ENCODE measurements at regions not wholly inside any gene's neighbourhood (a gene's known extent, or its start where the extent isn't known, plus 50 kb on each side); places are given as distances from the start of the nearest gene placed in this dataset.
"Not testable (repeated sequence)": the region's sequence is repeated elsewhere in the genome, so short reads cannot be mapped to it uniquely, and the experiment has no call there.

DNA sequence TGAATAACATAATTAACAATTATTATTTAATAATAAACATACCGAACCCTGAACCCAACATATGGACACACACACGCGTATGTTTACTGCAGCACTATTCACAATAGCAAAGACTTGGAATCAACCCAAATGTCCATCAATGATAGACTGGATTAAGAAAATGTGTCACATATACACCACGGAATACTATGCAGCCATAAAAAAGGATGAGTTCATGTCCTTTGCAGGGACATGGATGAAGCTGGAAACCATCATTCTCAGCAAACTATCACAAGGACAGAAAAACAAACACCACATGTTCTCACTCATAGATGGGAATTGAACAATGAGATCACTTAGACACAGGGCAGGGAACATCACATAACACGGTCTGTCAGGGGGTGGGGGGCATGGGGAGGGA lies 333.5 kb downstream of the KIF20B start:
- not testable (repeated sequence) for DNase-seq

DNA sequence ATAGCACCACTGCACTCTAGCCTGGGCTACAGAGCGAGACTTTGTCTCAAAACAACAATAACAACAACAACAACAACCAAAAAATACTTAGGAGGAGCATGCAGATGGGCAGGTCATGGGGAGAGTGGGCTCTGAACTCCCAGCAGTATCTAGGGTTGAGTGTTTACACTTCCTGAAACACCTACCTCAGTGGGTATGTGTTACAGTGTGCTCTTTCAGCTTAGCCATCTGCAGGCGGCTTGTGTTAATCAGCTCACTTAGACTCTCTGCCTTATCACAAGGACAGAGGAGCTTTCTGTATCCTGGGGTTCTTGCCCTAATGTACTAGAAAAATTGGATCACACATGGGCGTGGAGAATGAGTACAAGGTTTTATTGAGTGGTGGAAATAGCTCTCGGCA lies 340.2 kb downstream of the KIF20B start:
- no peak for DNase-seq

DNA sequence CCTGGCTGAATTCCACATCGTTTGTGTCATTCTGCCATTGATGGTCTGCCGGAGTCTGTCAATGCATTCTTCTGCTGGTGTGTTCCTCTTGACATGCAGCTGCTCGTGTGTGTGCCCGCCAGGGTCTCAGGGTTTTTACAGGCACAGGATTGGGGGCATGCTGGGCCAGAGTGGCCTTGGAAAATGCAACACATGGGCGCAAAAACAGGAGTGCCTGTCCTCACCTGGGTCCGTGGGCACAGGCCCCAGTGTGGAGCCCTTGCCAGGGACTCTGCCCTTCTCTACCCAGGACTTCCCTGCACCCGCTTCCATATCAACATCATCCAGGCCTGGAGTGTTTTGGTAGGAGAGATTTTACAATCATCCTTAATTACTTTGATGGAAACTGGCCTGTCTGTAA lies 340.7 kb downstream of the KIF20B start:
- no peak for DNase-seq

DNA sequence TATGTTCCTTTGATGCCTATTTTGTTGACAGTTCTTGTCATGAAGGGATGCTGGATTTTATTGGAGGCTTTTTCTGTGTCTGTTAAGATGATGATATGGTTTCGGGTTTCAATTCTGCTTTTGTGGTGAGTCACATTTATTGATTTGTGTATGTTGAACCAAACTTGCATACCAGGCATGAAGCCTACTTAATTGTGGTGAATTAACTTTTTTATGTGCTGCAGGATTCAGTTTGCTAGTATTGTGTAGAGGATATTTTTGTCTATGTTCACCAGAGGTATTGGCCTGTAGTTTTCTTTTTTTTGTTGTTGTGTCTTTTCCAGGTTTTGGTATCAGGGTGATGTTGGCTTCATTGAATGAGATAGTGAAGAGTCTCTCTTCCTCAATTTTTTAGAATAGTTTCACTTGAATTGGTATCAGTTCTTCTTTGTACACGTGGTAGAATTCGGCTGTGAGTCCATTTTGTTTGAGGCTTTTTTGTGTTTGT lies 345.9 kb downstream of the KIF20B start:
- DNase-seq = no peak

DNA sequence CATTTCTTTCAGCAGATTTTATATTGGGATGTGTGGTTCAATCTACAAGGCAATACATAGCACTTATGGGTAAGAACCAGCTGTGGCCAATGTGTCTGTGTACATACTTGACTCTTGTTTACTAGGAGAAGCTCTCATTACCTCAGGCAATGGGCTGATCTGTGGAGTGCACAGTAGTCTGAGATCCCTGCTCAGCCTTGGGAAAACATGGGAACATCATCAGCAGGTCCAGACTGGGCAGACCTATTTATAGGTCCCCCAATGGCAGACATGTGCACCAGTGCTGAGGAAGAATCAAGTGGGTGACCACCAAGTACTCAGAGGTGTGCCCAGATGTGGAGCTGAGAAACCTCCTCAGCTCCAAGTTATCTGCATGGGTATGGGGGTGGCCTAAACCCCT lies 349.7 kb downstream of the KIF20B start:
- DNase-seq = no peak

DNA sequence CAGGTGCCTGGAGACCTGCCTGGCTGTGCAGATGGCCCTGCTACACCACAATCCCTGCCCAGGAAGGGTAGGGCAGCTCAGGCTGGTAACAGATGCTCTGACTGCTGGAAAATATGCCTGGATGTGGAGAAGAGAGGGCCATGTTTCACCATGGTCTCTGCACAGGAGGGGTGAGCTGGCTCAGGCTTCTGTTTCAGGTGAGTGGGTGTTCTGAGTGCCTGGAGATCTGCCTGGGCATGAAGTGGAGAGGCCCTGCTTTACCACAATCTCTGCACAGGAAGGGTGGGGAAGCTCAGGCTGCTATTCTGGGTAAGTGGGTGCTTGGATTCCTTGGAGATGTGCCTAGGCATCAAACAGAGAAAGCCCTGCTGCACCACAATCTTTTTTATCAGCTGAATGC lies 350.1 kb downstream of the KIF20B start:
- DNase-seq = no peak

DNA sequence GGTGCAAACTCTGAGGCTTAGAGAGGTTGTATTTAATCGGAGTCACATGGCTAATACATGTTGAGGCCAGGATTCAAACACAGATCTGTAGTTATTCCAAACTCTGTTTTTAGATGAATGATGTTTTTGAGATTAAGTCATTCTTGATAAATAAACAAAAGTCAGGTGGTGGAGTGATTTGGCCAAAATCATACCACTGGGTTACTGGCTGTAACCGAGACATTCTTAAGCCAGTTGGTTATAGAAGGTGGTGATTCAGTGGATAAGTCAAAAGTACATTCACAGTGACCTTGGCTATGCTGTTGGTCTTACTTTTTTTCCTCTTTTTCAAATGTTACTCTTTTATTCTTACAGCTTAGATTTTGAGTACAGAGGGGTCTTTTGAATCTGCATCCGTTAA lies 361.4 kb downstream of the KIF20B start:
- DNase-seq = no peak

DNA sequence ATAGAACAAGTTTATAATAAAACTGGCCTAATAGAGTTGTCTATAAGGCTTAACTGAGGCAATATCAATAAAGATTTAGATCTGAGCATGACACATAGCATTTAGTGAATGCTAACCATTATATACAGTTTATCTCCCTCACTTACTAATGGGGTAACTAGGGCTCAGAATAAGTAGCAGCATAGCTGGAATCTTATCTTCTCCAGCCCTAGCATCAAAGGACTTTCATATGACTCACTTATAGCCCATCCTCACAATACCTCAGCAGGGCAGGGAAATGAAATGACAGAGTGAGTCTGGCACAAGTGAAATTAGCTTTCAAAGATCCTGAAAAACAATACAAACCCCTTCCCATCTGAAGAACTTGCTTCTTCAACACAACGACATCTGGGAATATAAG lies 362.9 kb downstream of the KIF20B start:
- DNase-seq = no peak

DNA sequence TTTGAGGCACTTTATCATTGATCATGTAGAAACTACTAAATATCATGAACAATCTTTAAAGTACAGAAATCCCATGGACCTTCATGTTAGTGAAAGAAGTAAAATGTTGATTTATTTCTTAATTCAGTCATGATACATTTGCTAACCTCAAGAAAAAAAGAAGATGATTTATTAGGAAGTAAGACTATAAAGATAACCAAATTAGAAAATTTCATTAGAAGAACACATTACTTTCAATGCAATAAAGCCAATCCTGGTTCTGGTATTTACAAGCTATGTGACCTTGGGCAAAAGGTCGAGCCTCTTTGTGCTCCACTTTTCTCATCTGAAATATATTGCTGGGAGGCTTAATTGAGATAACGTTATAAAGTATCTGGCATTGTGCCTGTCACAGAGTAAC lies 365.0 kb downstream of the KIF20B start:
- DNase-seq = no peak

DNA sequence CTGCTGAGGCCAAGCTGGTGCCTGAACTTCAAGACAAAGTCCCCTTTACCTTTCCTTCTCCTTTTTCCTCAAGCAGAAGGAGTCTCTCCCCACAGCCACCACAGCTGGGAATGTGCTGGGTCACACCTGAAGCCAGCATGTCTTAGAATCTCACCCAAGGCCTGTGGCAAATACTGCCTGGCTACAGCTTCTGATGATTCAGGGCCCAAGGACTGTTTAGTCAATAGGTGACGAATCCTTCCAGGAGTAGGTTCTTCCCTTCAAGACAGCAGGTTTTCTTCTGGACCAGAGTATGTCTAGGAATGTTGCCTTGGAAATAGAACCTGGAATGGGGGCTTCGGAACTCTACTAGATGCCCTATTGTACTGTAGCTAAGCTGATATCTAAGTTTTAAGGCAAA lies 374.6 kb downstream of the KIF20B start:
- no peak for DNase-seq

DNA sequence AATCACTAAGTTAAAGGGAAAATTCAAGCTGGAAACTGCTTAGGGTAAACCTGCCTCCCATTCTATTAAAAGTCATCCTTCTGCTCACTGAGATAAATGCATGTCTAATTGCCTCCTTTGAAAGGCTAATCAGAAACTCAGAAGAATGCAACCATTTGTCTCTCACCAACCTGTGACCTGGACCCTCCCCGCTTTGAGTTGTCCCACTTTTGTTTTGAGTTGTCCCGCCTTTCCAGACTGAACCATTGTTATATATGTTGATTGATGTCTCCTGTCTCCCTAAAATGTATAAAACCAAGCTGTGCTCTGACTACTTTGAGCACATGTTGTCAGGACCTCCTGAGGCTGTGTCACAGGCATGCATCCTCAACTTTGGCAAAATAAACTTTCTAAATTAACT lies 378.4 kb downstream of the KIF20B start:
- DNase-seq = no peak

DNA sequence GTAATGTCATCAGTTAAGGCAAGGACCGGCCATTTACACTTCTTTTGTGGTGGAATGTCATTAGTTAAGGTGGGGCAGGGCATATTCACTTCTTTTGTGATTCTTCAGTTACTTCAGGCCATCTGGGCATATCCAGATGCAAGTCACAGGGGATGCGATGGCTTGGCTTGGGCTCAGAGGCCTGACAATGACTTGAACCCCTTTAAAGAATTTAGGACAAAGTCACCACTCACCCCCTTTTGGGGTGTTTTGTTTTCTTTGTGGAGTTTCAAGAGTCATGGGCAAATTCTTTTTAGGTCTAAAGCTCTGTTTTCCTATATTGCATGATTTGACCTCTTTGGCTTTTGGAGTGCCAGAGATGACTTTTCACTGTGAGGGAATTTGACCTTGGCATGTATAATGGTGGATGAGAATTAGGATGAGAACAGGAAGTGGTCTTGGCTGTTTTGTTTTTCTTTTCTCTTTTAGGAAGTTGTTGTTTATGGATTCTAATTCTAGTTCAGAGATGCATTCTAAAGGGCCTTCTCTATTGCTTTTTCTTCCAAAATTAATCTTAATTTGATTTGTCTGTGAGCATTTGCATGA lies 385.3 kb downstream of the KIF20B start:
- DNase-seq = not testable (repeated sequence)

DNA sequence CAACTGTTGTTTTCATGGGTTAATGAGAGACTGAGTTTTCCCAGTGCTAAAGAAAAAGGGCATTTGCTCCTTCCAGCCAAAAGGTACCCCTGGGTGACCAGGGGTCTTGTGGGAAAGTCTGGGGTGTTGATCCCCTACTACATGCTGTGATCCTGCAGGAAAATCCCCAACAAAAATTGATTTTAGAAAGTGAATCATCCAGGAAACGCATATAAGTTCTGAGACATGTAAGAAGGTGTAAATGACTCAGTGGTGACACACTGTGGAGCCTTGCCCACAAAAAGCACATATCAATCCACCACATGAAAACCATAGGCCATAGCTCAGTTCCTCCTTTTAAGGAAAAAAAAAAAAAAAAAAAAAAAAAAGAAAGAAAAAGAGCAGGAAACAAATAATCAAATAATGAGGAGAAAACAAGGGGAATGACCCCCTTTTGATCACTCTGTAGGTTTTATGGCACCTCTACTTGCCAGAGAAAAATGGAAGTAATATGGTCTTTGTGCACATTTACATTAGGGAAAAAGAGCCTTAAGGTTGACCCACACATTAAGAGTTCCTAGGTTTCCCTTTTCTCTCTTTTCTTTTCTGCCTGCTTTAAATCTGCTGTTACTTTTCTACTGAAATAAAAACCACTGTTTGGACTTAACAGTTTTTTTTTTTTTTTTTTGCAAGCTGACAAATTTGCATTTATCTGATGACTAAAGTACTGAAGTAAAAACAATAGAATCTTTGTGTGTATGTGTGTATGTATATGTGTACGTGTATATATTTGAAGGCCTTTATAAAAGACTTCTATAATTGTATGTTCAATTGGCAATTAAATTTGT lies 386.0 kb downstream of the KIF20B start:
- DNase-seq = peak in 1 of 2 experiments; percentile 21

DNA sequence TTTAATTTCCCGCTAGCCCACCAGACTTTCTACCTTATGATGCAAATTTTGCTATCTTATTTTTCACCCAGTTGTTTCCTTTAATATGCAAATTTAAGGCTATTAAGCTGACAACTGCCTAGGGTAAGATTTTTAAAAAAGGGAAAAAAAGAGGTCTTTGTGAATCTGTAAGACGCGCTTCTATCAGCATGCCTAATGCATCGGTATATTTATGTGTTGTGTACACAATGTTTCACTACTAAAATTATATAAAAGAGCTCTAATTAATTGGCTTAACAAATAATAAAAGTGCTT lies 386.6 kb downstream of the KIF20B start:
- no peak for DNase-seq

DNA sequence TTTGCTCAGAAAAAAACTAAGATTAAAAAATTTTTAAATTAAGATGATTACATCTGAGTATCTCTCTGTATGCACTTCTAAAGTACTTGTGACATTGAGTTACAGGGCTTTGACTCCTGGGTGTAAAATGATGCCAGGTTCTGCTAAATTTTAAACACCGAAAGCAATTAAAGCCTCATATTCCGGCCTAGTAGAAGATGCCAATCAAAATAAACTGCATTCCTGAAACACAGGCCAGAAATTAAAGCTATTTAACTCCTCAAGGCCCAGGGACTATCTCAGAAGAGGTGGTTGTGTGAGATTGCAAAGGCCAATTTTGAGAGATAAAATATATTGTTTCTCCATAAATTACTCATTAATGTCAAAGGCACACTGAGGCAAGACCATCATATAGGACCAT lies 388.3 kb downstream of the KIF20B start:
- DNase-seq = no peak

DNA sequence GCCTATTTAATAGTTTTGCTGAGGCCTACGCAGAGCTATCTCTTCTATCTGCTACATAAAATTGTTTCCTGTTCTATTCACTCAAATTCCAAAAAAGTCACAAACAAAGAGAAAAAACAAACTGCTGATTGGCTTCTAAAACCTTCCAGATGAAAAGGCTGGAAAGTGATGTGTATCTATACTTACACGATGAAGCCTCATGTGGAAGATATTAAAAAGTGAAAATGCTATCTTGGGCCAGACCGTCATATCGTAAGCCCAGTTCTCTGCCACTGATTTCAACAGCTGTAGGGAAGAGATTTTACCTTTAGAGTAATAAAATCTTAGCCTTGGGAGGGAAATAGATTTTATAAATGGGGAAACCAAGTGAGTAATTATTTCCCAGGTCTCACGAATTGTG lies 394.8 kb downstream of the KIF20B start:
- DNase-seq = no peak

DNA sequence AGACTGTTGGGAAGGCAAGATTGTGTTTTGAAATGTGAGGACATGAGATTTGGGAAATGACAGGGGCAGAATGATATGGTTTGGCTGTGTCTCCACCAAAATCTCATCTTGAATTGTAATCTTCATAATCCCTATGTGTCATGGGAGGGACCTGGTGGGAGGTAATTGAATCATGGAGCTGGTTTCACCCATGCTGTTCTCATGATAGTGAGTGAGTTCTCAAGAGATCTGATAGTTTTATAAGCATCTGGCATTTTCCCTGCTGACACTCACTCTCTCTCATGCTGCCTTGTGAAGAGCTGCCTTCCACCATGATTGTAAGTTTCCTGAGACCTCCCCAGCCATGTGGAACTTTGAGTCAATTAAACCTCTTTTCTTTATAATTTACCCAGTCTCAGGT lies 406.2 kb downstream of the KIF20B start:
- DNase-seq = not testable (repeated sequence)

DNA sequence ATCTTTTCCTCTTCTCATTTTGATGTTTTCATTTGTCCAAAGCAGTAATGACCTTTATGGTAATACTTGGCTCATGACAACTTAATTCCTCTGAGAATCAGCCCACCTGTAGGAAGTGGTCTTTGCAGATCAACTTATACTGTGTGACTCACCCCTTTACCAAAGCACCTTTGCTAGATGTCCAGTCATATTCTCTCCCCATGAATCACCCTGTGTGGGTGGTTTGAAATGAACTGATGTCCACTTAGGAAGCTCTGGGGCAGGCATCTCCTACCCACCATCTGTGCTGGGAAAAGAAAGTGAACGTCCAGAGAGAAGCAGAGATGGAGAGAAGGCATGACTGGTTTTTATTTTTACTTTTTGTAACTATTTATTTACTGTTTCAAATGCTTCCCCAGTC lies 410.3 kb downstream of the KIF20B start:
- no peak for DNase-seq

DNA sequence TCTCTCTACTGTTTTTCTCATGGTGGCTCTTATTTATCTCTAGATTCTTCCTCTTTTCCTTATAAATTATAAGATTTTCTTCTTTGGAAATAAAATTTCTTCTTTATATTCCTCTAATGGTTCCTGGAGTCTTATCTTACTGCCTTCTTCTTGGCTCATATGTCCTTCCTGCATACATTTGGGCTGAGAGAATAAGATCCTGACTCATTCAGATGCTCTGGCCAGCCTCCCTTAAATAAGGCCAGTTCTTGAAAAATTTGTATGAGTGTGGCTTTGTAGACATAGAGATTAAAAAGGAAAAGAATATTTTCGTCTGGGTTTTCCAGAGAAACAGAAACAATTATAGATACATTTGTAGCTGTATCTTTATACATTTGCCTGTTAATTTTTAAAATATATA lies 411.3 kb downstream of the KIF20B start:
- DNase-seq = no peak

DNA sequence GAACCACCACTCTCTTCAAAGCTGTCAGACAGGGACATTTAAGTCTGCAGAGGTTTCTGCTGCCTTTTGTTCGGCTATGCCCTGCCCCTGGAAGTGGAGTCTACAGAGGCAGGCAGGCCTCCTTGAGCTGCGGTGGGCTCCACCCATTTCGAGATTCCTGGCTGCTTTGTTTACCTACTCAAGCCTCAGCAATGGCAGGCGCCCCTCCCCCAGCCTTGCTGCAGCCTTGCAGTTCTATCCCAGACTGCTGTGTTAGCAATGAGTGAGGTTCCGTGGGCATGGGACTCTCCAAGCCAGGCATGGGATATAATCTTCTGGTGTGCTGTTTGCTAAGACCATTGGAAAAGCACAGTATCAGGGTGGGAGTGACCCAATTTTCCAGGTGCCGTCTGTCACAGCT lies 417.2 kb downstream of the KIF20B start:
- DNase-seq = not testable (repeated sequence)

DNA sequence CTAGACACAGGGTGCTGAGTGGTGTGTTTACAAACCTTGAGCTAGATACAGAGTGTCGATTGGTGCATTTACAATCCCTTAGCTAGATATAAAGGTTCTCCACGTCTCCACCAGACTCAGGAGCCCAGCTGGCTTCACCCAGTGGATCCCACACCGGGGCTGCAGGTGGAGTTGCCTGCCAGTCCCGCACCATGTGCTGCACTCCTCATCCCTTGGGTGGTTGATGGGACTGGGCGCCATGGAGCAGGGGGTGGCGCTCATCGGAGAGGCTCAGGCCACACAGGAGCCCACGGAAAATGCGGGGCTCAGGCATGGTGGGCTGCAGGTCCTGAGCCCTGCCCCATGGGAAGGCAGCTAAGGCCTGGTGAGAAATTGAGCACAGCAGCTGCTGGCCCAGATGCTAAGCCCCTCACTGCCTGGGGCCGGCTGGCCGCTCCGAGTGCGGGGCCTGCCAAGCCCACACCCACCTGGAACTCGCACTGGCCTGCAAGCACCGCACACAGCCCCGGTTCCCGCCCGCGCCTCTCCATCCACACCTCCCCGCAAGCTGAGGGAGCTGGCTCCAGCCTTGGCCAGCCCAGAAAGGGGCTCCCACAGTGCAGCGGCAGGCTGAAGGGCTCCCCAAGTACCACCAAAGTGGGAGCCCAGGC lies 418.4 kb downstream of the KIF20B start:
- DNase-seq = not testable (repeated sequence)

DNA sequence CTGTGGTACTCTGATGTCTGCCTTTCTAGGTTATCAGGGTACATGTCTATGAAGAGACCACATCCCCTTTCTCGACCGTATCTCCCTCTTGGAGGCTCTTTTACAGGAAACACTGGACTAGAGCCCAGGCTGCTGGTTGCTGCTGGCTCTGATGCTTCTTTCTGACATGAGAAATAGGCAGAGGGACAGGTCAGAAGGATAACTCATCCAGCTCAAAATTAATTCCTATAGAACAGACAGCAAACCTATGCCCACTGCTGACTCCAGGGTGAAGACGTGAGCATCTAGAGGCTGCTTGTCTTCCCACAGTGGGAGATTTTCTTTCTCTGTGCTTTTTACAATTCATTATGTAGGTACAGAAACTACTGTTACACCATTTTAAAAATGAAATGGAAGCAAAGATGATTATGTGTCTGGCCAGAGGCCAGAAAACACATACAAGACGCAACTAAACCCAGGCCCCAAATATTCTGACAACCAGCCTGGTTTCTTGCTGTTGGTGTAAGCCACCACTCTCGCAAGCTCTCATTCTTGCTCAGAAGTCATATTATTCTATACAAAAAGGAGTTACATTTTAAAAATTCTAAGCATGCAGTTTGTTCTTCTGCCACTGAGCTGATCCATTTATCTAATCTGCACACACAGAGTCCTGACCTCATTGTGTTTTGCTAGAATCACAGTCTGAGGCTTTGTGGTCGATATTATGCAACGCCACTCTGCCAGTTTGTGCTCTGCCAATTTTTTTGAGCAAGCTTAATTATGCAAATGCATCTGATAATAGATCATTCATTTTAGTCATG lies 424.3 kb downstream of the KIF20B start:
- DNase-seq = no peak

DNA sequence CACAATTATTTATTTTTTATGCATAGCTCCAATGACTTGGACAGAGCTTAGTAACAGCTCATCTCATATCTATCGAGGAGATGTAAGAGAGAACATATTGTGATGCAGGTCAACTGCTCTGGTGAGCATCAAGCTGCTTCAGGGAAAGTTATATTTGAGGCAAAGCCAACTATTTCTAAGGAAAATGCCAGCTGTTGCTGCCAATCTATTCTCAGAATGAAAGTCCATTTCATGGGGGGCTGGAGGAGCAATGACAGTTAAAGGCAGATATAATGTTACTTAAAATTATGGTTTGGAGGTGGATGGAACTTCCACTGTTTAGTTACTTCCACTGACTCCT lies 424.8 kb downstream of the KIF20B start:
- no peak for DNase-seq

All from activated T-cell treated with anti-CD3 and anti-CD28 coated beads, Interleukin-2, amount 50 U/mL, for 48 hours (primary cell).